HG03571 (cell line): ENCODE measurements at regions not wholly inside any gene's neighbourhood (a gene's known extent, or its start where the extent isn't known, plus 50 kb on each side); places are given as distances from the start of the nearest gene placed in this dataset.
"Not testable (repeated sequence)": the region's sequence is repeated elsewhere in the genome, so short reads cannot be mapped to it uniquely, and the experiment has no call there.

Experiments used
- ATAC-seq: cut with Tn5 transposase; IDR thresholded peaks from one replicate; pipeline ENCODE4 v1.9.1; 2021; ENCODE audit not compliant: unreplicated experiment

- ATAC-seq = no peak
These were observed 156.8 kb upstream of the STS start for GRCh38 chrX:6990552-6991193.

GRCh38 chrX:6989858-6990257, 157.7 kb upstream of the STS start:
- no peak for ATAC-seq

GRCh38 chrX:6988694-6989093, 158.8 kb upstream of the STS start:
- not testable (repeated sequence) for ATAC-seq

GRCh38 chrX:6986915-6987314, 160.6 kb upstream of the STS start:
- ATAC-seq = no peak

- no peak for ATAC-seq
These were observed 162.0 kb upstream of the STS start for GRCh38 chrX:6985537-6985936.

- no peak for ATAC-seq
These were observed 164.1 kb upstream of the STS start for GRCh38 chrX:6983207-6983955.

- ATAC-seq = no peak
These were observed 165.7 kb upstream of the STS start for GRCh38 chrX:6981718-6982406.

GRCh38 chrX:6980981-6981380, 166.5 kb upstream of the STS start:
- no peak for ATAC-seq

GRCh38 chrX:6968231-6968630, 179.3 kb upstream of the STS start:
- no peak for ATAC-seq

GRCh38 chrX:6965729-6966128, 181.8 kb upstream of the STS start:
- no peak for ATAC-seq

- no peak for ATAC-seq
These were observed 185.5 kb upstream of the STS start for GRCh38 chrX:6962006-6962355.

GRCh38 chrX:6961286-6962005, 186.1 kb upstream of the STS start:
- ATAC-seq = no peak

- no peak for ATAC-seq
These were observed 188.5 kb upstream of the STS start for GRCh38 chrX:6959006-6959405.

GRCh38 chrX:6954836-6955235, 192.7 kb upstream of the STS start:
- ATAC-seq = no peak

- no peak for ATAC-seq
These were observed 201.3 kb upstream of the STS start for GRCh38 chrX:6946168-6946567.

GRCh38 chrX:6941041-6941440, 206.5 kb upstream of the STS start:
- no peak for ATAC-seq

GRCh38 chrX:6932942-6933341, 214.6 kb upstream of the STS start:
- not testable (repeated sequence) for ATAC-seq

GRCh38 chrX:6930307-6930849, 217.1 kb upstream of the STS start:
- ATAC-seq = no peak

GRCh38 chrX:6924443-6925077, 223.0 kb upstream of the STS start:
- ATAC-seq = no peak

- no peak for ATAC-seq
These were observed 229.8 kb upstream of the STS start for GRCh38 chrX:6917666-6918065.

- ATAC-seq = no peak
These were observed 237.3 kb upstream of the STS start for GRCh38 chrX:6910218-6910617.
